SU-DHL-6 (cell line): ENCODE measurements at regions not wholly inside any gene's neighbourhood (a gene's known extent, or its start where the extent isn't known, plus 50 kb on each side); places are given as distances from the start of the nearest gene placed in this dataset.

ENCODE experiments used
- H2AFZ ChIP-seq: fragments of 200-600 bp; sonication (generic); 2 replicates; pipeline ENCODE4 v1.6.1; 2014; ENCODE audit warnings: low read depth, mild to moderate bottlenecking, moderate library complexity, mixed read lengths, antibody characterized with exemption, low read length; ENCODE audit not compliant: severe bottlenecking
- H3F3A ChIP-seq: fragments of 200-600 bp; shearing (Covaris generic); 2 replicates; pipeline ENCODE4 v1.6.0; 2016; ENCODE audit warnings: antibody characterized with exemption, mild to moderate bottlenecking; ENCODE audit not compliant: insufficient read depth
- H3K27ac ChIP-seq: fragments of 200-600 bp; sonication (generic); 2 replicates; pipeline ENCODE4 v1.5.1; 2016; ENCODE audit warnings: low read depth, mild to moderate bottlenecking, low read length, moderate library complexity, mixed read lengths
- H3K27me3 ChIP-seq: fragments of 200-600 bp; sonication (generic), shearing (Covaris generic); 2 replicates; pipeline ENCODE4 v1.6.0; 2014; ENCODE audit warnings: mild to moderate bottlenecking, low read length
- H3K36me3 ChIP-seq: fragments of 200-600 bp; sonication (generic); 2 replicates; pipeline ENCODE4 v1.6.1; 2014; ENCODE audit warnings: mild to moderate bottlenecking, low read length, mixed read lengths
- H3K4me2 ChIP-seq: fragments of 300-600, 200-600 bp; shearing (Covaris generic), sonication (generic); 2 replicates; pipeline ENCODE4 v1.6.0; 2014; ENCODE audit warnings: low read length, low read depth, mild to moderate bottlenecking; ENCODE audit not compliant: poor library complexity, severe bottlenecking
- H3K4me3 ChIP-seq: fragments of 200-600 bp; sonication (generic); 2 replicates; pipeline ENCODE4 v1.5.1; 2014; ENCODE audit warnings: antibody characterized with exemption, low read length, mild to moderate bottlenecking, mixed read lengths; ENCODE audit not compliant: insufficient read depth, poor library complexity, severe bottlenecking
- H3K79me2 ChIP-seq: fragments of 200-600 bp; sonication (generic); 2 replicates; pipeline ENCODE4 v1.6.1; 2014; ENCODE audit warnings: mild to moderate bottlenecking, low read length, moderate library complexity; ENCODE audit not compliant: insufficient read depth
- H3K9ac ChIP-seq: fragments of 200-600 bp; sonication (generic); 2 replicates; pipeline ENCODE4 v1.7.0; 2014; ENCODE audit warnings: mild to moderate bottlenecking, low read length
- H3K9me2 ChIP-seq: fragments of 200-600 bp; sonication (generic); replicated peaks from 2 replicates; pipeline ENCODE4 v1.6.1; 2014; ENCODE audit warnings: low read length; ENCODE audit not compliant: insufficient read depth
- H3K9me3 ChIP-seq: fragments of 200-600 bp; sonication (generic); 2 replicates; pipeline ENCODE4 v1.6.1; 2014; ENCODE audit warnings: low read length, mixed read lengths; ENCODE audit not compliant: insufficient read depth
- H4K20me1 ChIP-seq: fragments of 200-600 bp; sonication (generic); 2 replicates; pipeline ENCODE4 v1.6.1; 2014; ENCODE audit warnings: low read depth, mild to moderate bottlenecking, antibody characterized with exemption, low read length, moderate library complexity, mixed read lengths
- EZH2phosphoT487 ChIP-seq: fragments of 200-600 bp; sonication (generic), shearing (Covaris generic); conservative IDR thresholded peaks from 2 replicates; pipeline ENCODE4 v1.6.1; 2018; ENCODE audit warnings: mild to moderate bottlenecking, antibody characterized with exemption, low read length, moderate library complexity, mixed read lengths
- TF ChIP-seq, protein P1 (sequence below): fragments of 200-600 bp; sonication (generic); IDR thresholded peaks from one replicate; pipeline ENCODE4 v1.5.1; 2017; ENCODE audit warnings: antibody characterized with exemption, mild to moderate bottlenecking, low read length, moderate library complexity; ENCODE audit not compliant: insufficient read depth, poor library complexity, severe bottlenecking

DNA sequence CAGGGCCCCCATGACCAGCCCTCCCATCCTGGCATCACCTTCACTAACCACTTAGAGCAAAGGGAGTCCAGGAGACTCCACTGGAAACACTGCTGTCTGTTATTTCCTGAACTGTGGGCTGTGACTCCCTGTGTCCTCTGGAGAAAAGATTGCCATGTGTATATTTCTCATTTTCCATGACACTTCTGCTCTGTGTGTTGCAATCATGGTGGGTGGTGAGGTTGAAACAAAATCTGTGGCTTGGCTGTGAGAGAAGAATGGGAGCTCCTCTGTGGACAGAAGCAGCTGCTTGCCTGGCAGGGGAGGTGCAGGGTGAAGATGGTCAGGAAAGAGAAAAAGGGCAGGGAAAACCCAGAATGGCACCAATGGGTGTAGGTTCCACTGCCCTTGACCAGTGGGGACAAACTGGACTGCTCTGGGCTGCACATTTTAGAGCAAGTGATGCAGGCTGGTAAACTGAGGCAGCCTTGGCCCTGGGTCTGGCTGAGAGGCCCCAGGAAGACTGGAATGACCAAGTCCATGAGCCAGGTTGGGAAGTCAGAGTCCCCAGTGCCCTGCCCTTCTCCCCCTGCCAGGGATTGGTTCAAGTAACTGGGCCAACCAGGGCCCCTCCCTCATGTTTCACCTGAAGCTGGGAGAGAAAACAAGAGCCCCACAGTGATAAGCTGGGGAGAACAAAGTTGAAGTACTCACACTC, 314.3 kb downstream of the C16orf95 start:
- Histone ChIP-seq H3K79me2 (no peaks in the 10 kb centered on the region), H3K9me2 (no peaks in the 10 kb centered on the region), H3K9me3 (no peaks in the 10 kb centered on the region), H3K36me3 (no peaks in the 10 kb centered on the region), H3K4me2 (no peak overlapping the region), H4K20me1 (no peaks in the 10 kb centered on the region), H3K9ac (no peak overlapping the region), H3K4me3 (no peak overlapping the region), H2AFZ (no peak overlapping the region), H3K27me3 (no peaks in the 10 kb centered on the region), H3F3A (no peaks in the 10 kb centered on the region), H3K27ac (no peak overlapping the region)
- no peak for TF ChIP-seq EZH2phosphoT487
- TF ChIP-seq, protein P1, sequence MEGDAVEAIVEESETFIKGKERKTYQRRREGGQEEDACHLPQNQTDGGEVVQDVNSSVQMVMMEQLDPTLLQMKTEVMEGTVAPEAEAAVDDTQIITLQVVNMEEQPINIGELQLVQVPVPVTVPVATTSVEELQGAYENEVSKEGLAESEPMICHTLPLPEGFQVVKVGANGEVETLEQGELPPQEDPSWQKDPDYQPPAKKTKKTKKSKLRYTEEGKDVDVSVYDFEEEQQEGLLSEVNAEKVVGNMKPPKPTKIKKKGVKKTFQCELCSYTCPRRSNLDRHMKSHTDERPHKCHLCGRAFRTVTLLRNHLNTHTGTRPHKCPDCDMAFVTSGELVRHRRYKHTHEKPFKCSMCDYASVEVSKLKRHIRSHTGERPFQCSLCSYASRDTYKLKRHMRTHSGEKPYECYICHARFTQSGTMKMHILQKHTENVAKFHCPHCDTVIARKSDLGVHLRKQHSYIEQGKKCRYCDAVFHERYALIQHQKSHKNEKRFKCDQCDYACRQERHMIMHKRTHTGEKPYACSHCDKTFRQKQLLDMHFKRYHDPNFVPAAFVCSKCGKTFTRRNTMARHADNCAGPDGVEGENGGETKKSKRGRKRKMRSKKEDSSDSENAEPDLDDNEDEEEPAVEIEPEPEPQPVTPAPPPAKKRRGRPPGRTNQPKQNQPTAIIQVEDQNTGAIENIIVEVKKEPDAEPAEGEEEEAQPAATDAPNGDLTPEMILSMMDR: no peak

DNA sequence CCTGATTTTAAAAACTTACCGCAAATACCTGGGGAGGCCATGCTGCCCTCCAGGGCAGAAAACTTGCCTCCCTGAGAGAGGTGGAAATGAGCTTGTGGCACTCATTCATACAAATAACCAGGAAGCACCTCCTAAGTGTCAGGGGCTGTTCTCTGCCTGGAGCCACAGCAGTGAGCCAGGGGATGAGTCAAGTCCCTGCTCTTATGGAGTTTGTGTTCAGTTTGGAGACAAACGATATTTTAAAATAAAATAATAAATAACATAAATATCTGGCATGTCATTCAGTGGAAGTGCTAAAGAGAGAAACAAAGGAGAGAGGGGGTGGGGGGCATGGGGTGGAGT, 313.8 kb downstream of the C16orf95 start:
- TF ChIP-seq EZH2phosphoT487: no peak
- TF ChIP-seq, protein P1: no peak
- H3K9me2 ChIP-seq: no peaks in the 10 kb centered on the region
- H4K20me1 ChIP-seq: no peaks in the 10 kb centered on the region
- no peaks in the 10 kb centered on the region for H3K79me2 ChIP-seq
- no peaks in the 10 kb centered on the region for H3F3A ChIP-seq
- H3K4me3 ChIP-seq: no peak overlapping the region
- no peak overlapping the region for H2AFZ ChIP-seq
- no peak overlapping the region for H3K9ac ChIP-seq
- no peak overlapping the region for H3K4me2 ChIP-seq
- H3K9me3 ChIP-seq: no peaks in the 10 kb centered on the region
- no peak overlapping the region for H3K27ac ChIP-seq
- H3K36me3 ChIP-seq: no peaks in the 10 kb centered on the region
- H3K27me3 ChIP-seq: no peaks in the 10 kb centered on the region

DNA sequence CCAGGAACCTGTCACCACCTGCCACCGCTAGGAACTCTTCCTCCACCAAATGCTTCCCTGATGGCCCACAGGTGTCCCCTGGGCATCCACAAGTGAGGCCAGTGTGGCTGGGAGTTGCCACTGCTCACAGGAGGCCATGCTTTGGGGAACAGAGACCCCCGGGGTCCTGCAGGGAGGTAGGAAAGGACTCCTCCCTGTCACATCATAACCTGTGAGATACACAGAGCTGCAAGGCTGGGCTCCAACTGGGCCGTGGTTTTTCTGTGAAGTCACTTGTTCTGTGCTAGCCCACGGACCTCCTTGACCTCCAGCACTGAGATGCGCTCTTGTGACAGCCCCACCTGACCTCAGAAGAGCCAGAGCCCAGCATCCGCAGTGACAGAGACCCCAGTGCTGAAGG, 311.2 kb downstream of the C16orf95 start:
- H3F3A ChIP-seq: no peaks in the 10 kb centered on the region
- H3K9me2 ChIP-seq: no peaks in the 10 kb centered on the region
- H3K9me3 ChIP-seq: no peaks in the 10 kb centered on the region
- H3K9ac ChIP-seq: no peak overlapping the region
- H3K27ac ChIP-seq: no peak overlapping the region
- H4K20me1 ChIP-seq: no peaks in the 10 kb centered on the region
- no peak overlapping the region for H3K4me3 ChIP-seq
- no peaks in the 10 kb centered on the region for H3K36me3 ChIP-seq
- no peaks in the 10 kb centered on the region for H3K79me2 ChIP-seq
- no peaks in the 10 kb centered on the region for H3K27me3 ChIP-seq
- no peak overlapping the region for H3K4me2 ChIP-seq
- TF ChIP-seq, protein P1: no peak
- TF ChIP-seq EZH2phosphoT487: no peak
- H2AFZ ChIP-seq: no peak overlapping the region
